Uterus (tissue), 2 donors: ENCODE measurements at regions not wholly inside any gene's neighbourhood (a gene's known extent, or its start where the extent isn't known, plus 50 kb on each side); places are given as distances from the start of the nearest gene placed in this dataset.

ENCODE experiments used
- CTCF ChIP-seq, 4 experiments: fragments of 200-600 bp in 2 of 4; fragments of 450-650 bp in 2 of 4; sonication (generic) in 2 of 4; IDR thresholded peaks; one replicate each; pipeline ENCODE4 v1.5.1; 2016 to 2019; ENCODE audit warnings: antibody characterized with exemption in 4 of 4, mild to moderate bottlenecking in 2 of 4, moderate library complexity in 1 of 4
- POLR2A ChIP-seq, 2 donors: fragments of 450-650 bp; IDR thresholded peaks; one replicate each; pipeline ENCODE4 v1.6.1; 2016; ENCODE audit warnings: antibody characterized with exemption in 2 of 2, mild to moderate bottlenecking in 1 of 2, moderate library complexity in 1 of 2

- TF ChIP-seq POLR2A (IDR thresholded peaks at IDR 0.05) = no peak
- no peak for TF ChIP-seq CTCF (IDR thresholded peaks at IDR 0.05)
These were observed 94.5 kb upstream of the BTN3A2 start for GRCh38 chr6:26270486-26270861.
